GM21737 (cell line): ENCODE measurements at regions not wholly inside any gene's neighbourhood (a gene's known extent, or its start where the extent isn't known, plus 50 kb on each side); places are given as distances from the start of the nearest gene placed in this dataset.
"Not testable (repeated sequence)": the region's sequence is repeated elsewhere in the genome, so short reads cannot be mapped to it uniquely, and the experiment has no call there.

ENCODE experiments used
- ATAC-seq: cut with Tn5 transposase; IDR thresholded peaks from one replicate; pipeline ENCODE4 v1.9.1; 2021; ENCODE audit warnings: mild to moderate bottlenecking, moderate library complexity; ENCODE audit not compliant: unreplicated experiment

GRCh38 chr1:78291872-78292271, 198.9 kb upstream of the PTGFR start:
- ATAC-seq = no peak

- ATAC-seq = no peak
Observed at GRCh38 chr1:78292361-78292760, 198.4 kb upstream of the PTGFR start.

DNA sequence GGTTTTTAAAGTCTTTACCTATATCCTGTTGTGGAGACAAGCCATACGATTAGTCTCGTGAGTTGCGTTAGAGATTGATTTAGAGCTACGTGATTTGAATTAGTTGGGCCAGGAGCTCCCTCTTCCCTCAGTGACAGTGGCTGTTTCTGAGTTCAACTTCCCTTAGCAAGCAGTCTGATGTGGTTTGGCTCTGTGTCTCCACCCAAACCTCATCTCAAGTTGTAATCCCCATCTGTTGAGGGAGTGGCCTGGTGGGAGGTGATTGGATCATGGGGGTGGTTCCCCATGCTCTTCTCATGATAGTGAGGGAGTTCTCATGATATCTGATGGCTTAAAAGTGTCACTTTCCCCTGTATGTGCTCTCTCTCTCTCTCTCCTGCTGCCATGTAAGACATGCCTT, 192.9 kb upstream of the PTGFR start:
- no peak for ATAC-seq

DNA sequence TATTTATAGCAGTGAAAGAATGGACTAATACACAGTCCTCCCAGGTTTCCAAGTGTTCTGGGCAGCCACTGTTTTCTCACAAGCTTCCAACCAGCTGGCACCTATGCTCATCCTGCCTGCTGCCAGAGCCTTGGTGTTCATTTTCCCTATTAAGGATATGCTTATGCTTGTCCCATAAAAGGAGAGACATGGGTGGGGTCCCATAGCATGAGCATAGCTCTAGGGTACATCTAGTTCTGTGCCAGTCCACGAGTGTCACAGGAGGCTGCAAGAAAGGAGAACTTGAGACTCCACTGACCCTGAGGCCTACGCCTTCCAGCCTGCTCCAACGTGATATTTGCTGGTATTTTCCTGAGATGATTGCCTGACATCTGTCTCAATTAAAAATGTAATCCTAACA, 192.4 kb upstream of the PTGFR start:
- no peak for ATAC-seq

DNA sequence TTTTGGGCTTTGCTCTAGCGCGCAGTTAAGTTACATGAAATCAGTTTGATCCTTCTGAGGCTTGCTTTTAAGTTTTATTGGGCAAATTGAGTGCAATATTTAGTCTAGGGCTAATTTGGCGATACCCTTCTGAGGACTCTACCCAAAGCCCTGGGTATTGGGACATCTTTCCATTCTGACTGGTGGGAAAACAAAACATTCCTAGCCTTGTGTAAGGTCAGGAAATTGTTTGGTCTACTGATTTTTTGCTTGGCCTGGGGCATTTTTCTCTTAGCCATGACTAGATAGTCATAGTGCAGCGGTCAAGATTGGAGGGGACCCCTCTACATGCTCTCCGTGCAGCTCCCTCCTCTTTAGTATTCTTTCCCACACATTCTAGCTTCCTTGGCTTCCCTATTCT, 189.6 kb upstream of the PTGFR start:
- no peak for ATAC-seq

GRCh38 chr1:78303620-78304019, 187.2 kb upstream of the PTGFR start:
- ATAC-seq = no peak

- no peak for ATAC-seq
Observed at GRCh38 chr1:78304341-78304740, 186.4 kb upstream of the PTGFR start.

DNA sequence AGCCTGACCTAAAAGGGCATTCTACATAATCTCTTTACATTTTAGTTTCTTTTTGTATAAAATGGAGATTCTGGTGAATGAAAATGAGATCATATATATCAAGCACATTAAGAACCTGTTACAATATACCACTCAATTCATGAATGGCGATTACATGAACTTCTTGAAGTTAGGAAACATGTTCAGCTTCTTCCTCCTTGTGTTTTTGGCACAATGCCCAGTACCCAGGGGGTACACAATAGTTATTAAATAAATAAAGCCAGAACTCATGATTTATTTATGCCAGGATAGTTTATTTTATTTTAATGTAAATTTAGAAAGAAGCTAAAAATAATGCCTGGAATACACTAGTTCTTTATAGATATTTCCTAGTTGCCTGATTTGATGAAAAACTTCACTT, 186.0 kb upstream of the PTGFR start:
- ATAC-seq = no peak

- ATAC-seq = not testable (repeated sequence)
Observed at GRCh38 chr1:78310261-78310660, 180.5 kb upstream of the PTGFR start.

GRCh38 chr1:78318011-78318410, 172.8 kb upstream of the PTGFR start:
- no peak for ATAC-seq

DNA sequence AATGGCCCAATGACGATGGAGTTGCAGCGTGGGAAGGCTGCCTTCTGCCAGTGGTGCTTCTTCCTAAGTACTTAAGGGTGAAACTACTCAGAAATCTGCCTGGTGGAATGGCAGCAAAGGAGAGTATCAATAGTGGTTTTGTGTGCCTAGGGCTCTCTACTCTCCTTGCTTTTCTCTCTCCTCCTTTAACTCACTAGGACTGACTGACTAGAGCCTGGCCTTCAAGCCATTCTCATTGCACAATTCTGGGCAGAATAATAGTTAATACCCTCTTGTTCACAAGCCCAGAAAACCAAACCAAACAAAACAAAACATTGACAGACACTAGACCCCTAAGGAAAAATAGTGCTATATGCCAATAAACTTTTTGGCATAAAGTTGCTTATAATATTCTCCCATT, 171.2 kb upstream of the PTGFR start:
- ATAC-seq = no peak

- ATAC-seq = no peak
Observed at GRCh38 chr1:78322928-78323680, 167.7 kb upstream of the PTGFR start.

DNA sequence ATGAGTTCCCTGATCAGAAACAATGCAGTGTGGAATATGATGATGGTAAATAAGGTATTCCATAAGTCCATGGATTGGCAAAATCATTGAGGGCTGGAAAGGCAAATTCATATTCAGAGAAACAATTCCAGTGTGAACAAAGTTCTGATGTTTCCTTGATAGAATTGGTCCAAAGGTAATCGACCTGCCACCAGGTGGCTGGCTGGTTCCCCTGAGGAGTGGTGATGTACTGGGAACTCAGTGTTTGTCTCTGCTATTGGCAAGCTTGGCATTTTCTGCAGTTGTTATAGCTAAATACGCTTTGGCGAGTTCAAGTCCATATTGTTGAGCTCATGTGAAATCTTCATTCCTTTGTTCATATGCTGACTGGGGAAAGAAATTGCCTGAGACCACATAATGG, 165.5 kb upstream of the PTGFR start:
- no peak for ATAC-seq

DNA sequence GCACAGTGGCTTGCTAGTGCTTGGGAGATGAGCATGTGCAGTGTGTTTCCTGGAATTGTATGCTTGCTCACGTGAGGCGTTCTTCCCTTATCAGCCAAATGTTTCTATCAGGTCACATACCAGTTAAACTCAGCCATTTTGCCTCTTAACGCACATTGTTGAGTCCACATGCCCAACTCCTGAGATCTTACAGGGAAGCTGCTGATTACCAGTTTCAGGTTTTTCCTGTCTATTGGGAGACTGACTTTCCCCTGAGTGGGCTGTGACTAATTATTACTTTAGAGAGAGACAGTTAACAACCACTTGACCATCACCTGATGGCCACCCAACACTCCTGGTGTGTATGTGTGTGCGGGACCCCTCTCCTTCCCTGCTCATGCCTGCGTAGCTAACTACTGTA, 161.3 kb upstream of the PTGFR start:
- ATAC-seq = no peak

- no peak for ATAC-seq
Observed at GRCh38 chr1:78331799-78332198, 159.0 kb upstream of the PTGFR start.

- ATAC-seq = peak; percentile 76
Observed at GRCh38 chr1:78333502-78333901, 157.3 kb upstream of the PTGFR start.

GRCh38 chr1:78334114-78334513, 156.7 kb upstream of the PTGFR start:
- no peak for ATAC-seq

- no peak for ATAC-seq
Observed at GRCh38 chr1:78334952-78335351, 155.8 kb upstream of the PTGFR start.

DNA sequence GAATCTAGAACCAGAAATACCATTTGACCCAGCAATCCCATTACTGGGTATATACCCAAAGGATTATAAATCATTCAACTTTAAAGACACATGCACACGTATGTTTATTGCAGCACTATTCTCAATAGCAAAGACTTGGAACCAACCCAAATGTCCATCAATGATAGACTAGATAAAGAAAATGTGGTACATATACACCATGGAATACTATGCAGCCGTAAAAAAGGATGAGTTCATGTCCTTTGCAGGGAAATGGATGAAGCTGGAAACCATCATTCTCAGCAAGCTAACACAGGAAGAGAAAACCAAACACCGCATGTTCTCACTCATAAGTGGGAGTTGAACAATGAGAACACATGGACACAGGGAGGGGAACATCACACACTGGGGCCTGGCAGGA, 154.0 kb upstream of the PTGFR start:
- ATAC-seq = not testable (repeated sequence)

DNA sequence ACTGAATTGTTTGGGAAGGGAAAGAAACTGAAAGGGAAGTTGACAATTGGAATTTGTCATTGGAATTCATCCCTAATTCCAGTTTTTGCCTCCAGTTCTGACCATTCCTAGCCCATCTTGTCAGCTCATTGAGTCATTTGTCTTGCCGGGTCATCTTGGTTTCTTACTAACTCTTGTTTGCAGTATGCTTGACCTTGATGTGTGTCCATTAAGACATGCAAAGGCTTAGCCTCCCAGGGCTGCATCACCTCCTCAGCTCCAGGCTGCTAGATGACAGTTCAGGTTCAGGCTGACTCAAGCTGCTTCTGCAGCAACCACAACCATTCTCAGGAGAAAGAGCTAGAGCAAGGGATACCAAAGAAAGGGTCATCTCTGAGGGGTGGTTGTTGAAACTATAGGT, 151.3 kb upstream of the PTGFR start:
- ATAC-seq = no peak

DNA sequence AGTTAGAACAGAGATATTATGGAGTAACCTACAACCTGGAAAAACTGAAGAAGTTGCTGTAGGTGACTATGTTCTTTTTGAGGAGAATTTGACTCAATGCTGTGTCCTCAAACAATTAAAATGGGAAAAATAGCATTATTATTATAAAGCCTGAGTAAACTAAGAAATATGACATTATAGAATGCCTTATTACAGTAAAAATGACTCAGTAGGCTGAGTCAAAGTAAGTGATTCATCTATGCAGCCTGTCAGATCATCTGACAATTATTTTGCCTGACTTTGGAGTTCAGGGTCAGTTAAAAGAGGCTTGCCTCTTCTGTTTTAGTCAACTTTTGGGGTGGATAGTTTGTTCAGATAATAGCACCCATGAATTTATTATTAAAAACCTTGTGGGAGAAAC, 150.8 kb upstream of the PTGFR start:
- ATAC-seq = no peak

GRCh38 chr1:78348496-78349284, 142.1 kb upstream of the PTGFR start:
- no peak for ATAC-seq
